Natural killer cell (primary cell): ENCODE measurements at regions not wholly inside any gene's neighbourhood (a gene's known extent, or its start where the extent isn't known, plus 50 kb on each side); places are given as distances from the start of the nearest gene placed in this dataset.
"Not testable (repeated sequence)": the region's sequence is repeated elsewhere in the genome, so short reads cannot be mapped to it uniquely, and the experiment has no call there.

Experiments used
- ATAC-seq, 3 donors: fragments of 150-1000 bp in 2 of 3; fragments of 200-7000 bp in 1 of 3; cut with Tn5 transposase; 1 replicate in 1 of 3; 2 replicates in 2 of 3; pipeline ENCODE4 v1.10.0; 2021; ENCODE audit warnings: mild to moderate bottlenecking in 2 of 3, moderate library complexity in 2 of 3
- DNase-seq, 2 donors: peaks; one replicate each; pipeline versions ENCODE4 v3.0.0 to v3.0.0-alpha.2; 2013 to 2021; ENCODE audit warnings: mixed read lengths in 1 of 2
- H3K27ac ChIP-seq: one replicate; pipeline ENCODE4 v1.5.1; 2013; ENCODE audit warnings: mild to moderate bottlenecking, low read length
- H3K27me3 ChIP-seq: one replicate; pipeline ENCODE4 v1.6.1; 2013; ENCODE audit warnings: low read length; ENCODE audit not compliant: control insufficient read depth, insufficient read depth
- H3K36me3 ChIP-seq: one replicate; pipeline ENCODE4 v1.6.1; 2013; ENCODE audit warnings: low read length; ENCODE audit not compliant: control insufficient read depth, insufficient read depth
- H3K4me1 ChIP-seq: one replicate; pipeline ENCODE4 v1.6.1; 2013; ENCODE audit warnings: low read length; ENCODE audit not compliant: control insufficient read depth, insufficient read depth
- H3K4me3 ChIP-seq: one replicate; pipeline ENCODE4 v1.5.1; 2013; ENCODE audit warnings: low read length
- H3K9me3 ChIP-seq: one replicate; pipeline ENCODE4 v1.6.1; 2013; ENCODE audit warnings: low read length; ENCODE audit not compliant: control insufficient read depth, insufficient read depth
- H3K27ac Mint-ChIP-seq, 2 donors: one replicate each; pipeline ENCODE4 v1.8.0; 2022; ENCODE audit warnings: mild to moderate bottlenecking in 2 of 2, mixed read lengths in 2 of 2, moderate library complexity in 1 of 2
- H3K27me3 Mint-ChIP-seq, 2 donors: one replicate each; pipeline ENCODE4 v1.8.0; 2022; ENCODE audit warnings: low read depth in 2 of 2, mixed read lengths in 2 of 2
- H3K36me3 Mint-ChIP-seq: one replicate; pipeline ENCODE4 v1.8.0; 2022; ENCODE audit warnings: mixed read lengths
- H3K4me1 Mint-ChIP-seq, 2 donors: one replicate each; pipeline ENCODE4 v1.8.0; 2022; ENCODE audit warnings: mixed read lengths in 2 of 2
- H3K4me3 Mint-ChIP-seq: one replicate; pipeline ENCODE4 v1.8.0; 2022; ENCODE audit warnings: mild to moderate bottlenecking, moderate library complexity, mixed read lengths
- H3K9me3 Mint-ChIP-seq, 2 donors: one replicate each; pipeline ENCODE4 v1.8.0; 2022; ENCODE audit warnings: mixed read lengths in 2 of 2
- CTCF ChIP-seq: fragments of 200-600 bp; IDR thresholded peaks from one replicate; pipeline ENCODE4 v1.8.0; 2022; ENCODE audit warnings: antibody characterized with exemption
- WGBS: methylation state at CpG from one replicate; pipeline ENCODE4 v1.1.7; 2013; ENCODE audit warnings: missing lambda C conversion rate; ENCODE audit not compliant: insufficient coverage; 5-methylcytosine and 5-hydroxymethylcytosine counted together
- intact Hi-C: fragments of 100-400 bp; cut with micrococcal nuclease; formaldehyde crosslinking; loops from one replicate; pipeline ENCODE4 v1.14.2; 2022

GRCh38 chrX:40920351-40920750 is 164.9 kb upstream of the USP9X start:
- no peaks in the 10 kb centered on the region for H3K4me1 ChIP-seq
- peaks cover 10% of the 10 kb centered on the region for H3K36me3 Mint-ChIP-seq
- peaks cover 2 to 34% of the 10 kb centered on the region in 2 donors for H3K27me3 Mint-ChIP-seq
- H3K9me3 ChIP-seq, result no peaks in the 10 kb centered on the region
- WGBS, result 100% methylated on average over 4 of the region's 4 CpGs
- DNase-seq (no peak), ATAC-seq (no peak)
- no peak overlapping the region for H3K27ac ChIP-seq
- intact Hi-C loops, result no loop called here
- H3K4me1 Mint-ChIP-seq, result no peaks in the 10 kb centered on the region
- TF ChIP-seq CTCF, result no peak
- H3K4me3 ChIP-seq, result no peak overlapping the region
- H3K27ac Mint-ChIP-seq, result no peak overlapping the region
- no peaks in the 10 kb centered on the region for H3K9me3 Mint-ChIP-seq
- H3K36me3 ChIP-seq, result no peaks in the 10 kb centered on the region
- H3K27me3 ChIP-seq, result no peaks in the 10 kb centered on the region
- no peak overlapping the region for H3K4me3 Mint-ChIP-seq

GRCh38 chrX:40922307-40922706 is 162.9 kb upstream of the USP9X start:
- 85% methylated on average over 7 of the region's 7 CpGs for WGBS
- H3K4me1 ChIP-seq, result no peaks in the 10 kb centered on the region
- TF ChIP-seq CTCF, result no peak
- H3K4me1 Mint-ChIP-seq, result no peaks in the 10 kb centered on the region
- H3K4me3 ChIP-seq, result no peak overlapping the region
- H3K9me3 Mint-ChIP-seq, result no peaks in the 10 kb centered on the region
- H3K27ac ChIP-seq, result no peak overlapping the region
- peaks cover 10% of the 10 kb centered on the region for H3K36me3 Mint-ChIP-seq
- H3K27me3 ChIP-seq, result no peaks in the 10 kb centered on the region
- H3K27me3 Mint-ChIP-seq, result peaks cover 2 to 31% of the 10 kb centered on the region in 2 donors
- ATAC-seq (no peak), DNase-seq (no peak)
- no peaks in the 10 kb centered on the region for H3K9me3 ChIP-seq
- no peak overlapping the region for H3K27ac Mint-ChIP-seq
- no peaks in the 10 kb centered on the region for H3K36me3 ChIP-seq
- H3K4me3 Mint-ChIP-seq, result no peak overlapping the region
- intact Hi-C loops, result no loop called here

GRCh38 chrX:40926739-40927427 is 158.4 kb upstream of the USP9X start:
- H3K9me3 Mint-ChIP-seq, DNase-seq, H3K4me3 Mint-ChIP-seq, H3K27ac Mint-ChIP-seq, H3K27ac ChIP-seq, H3K36me3 ChIP-seq, ATAC-seq, H3K4me1 Mint-ChIP-seq, intact Hi-C loops, H3K36me3 Mint-ChIP-seq, H3K4me3 ChIP-seq, H3K9me3 ChIP-seq, H3K4me1 ChIP-seq, H3K27me3 ChIP-seq: not testable (repeated sequence)
- peaks cover 0 to 39% of the 10 kb centered on the region in 2 donors for H3K27me3 Mint-ChIP-seq
- 86% methylated on average over 1 of the region's 1 CpG for WGBS

GRCh38 chrX:40928076-40928475 is 157.2 kb upstream of the USP9X start:
- peaks cover 0 to 31% of the 10 kb centered on the region in 2 donors for H3K27me3 Mint-ChIP-seq

More at GRCh38 chrX:40928076-40928475, 157.2 kb upstream of the USP9X start:
- intact Hi-C loops, result no loop called here
- no peaks in the 10 kb centered on the region for H3K36me3 Mint-ChIP-seq
- no peaks in the 10 kb centered on the region for H3K27me3 ChIP-seq
- H3K27ac Mint-ChIP-seq, result no peak overlapping the region
- no peak for TF ChIP-seq CTCF
- peaks cover 8% of the 10 kb centered on the region for H3K4me1 ChIP-seq
- ATAC-seq (no peak), DNase-seq (no peak)
- no peak overlapping the region for H3K27ac ChIP-seq
- peaks cover 0 to 6% of the 10 kb centered on the region in 2 donors for H3K9me3 Mint-ChIP-seq
- no peak overlapping the region for H3K4me3 ChIP-seq
- H3K36me3 ChIP-seq, result no peaks in the 10 kb centered on the region
- no peaks in the 10 kb centered on the region for H3K9me3 ChIP-seq
- peaks cover 3 to 8% of the 10 kb centered on the region in 2 donors for H3K4me1 Mint-ChIP-seq
- H3K4me3 Mint-ChIP-seq, result no peak overlapping the region
